GM23338 (cell line): ENCODE measurements at regions not wholly inside any gene's neighbourhood (a gene's known extent, or its start where the extent isn't known, plus 50 kb on each side); places are given as distances from the start of the nearest gene placed in this dataset.

Experiments
- EZH2 ChIP-seq: fragments of 200-600 bp; sonication (generic); IDR thresholded peaks from one replicate; pipeline ENCODE4 v1.8.0; 2017; ENCODE audit warnings: antibody characterized with exemption, mild to moderate bottlenecking, low read depth; ENCODE audit not compliant: unreplicated experiment
- POLR2AphosphoS5 ChIP-seq: IDR thresholded peaks from 2 replicates; pipeline ENCODE4 v1.6.1; 2016; ENCODE audit warnings: antibody characterized with exemption, low read depth
- ZNF114 ChIP-seq: fragments of 250-450 bp; sonication (Bioruptor Pico); IDR thresholded peaks from 2 replicates; pipeline ENCODE4 v1.5.0; 2020; ENCODE audit warnings: mild to moderate bottlenecking, moderate library complexity
- ZNF331 ChIP-seq: fragments of 250-450 bp; sonication (Bioruptor Pico); IDR thresholded peaks from 2 replicates; pipeline ENCODE4 v1.5.0; 2020; ENCODE audit warnings: low read depth, mild to moderate bottlenecking, moderate library complexity
- TF ChIP-seq, protein P1 (sequence below), 2 experiments: fragments of 200-600 bp in 1 of 2; sonication (generic) in 1 of 2; conservative IDR thresholded peaks; 2 replicates each; pipeline versions ENCODE4 v1.5.1 to v1.6.1; 2016 to 2017; ENCODE audit warnings: antibody characterized with exemption in 2 of 2, low read depth in 2 of 2, mild to moderate bottlenecking in 2 of 2, moderate library complexity in 1 of 2
- TF ChIP-seq, protein P2 (sequence below): IDR thresholded peaks from one replicate; pipeline ENCODE4 v1.6.1; 2018; ENCODE audit warnings: antibody characterized with exemption; ENCODE audit not compliant: unreplicated experiment

DNA sequence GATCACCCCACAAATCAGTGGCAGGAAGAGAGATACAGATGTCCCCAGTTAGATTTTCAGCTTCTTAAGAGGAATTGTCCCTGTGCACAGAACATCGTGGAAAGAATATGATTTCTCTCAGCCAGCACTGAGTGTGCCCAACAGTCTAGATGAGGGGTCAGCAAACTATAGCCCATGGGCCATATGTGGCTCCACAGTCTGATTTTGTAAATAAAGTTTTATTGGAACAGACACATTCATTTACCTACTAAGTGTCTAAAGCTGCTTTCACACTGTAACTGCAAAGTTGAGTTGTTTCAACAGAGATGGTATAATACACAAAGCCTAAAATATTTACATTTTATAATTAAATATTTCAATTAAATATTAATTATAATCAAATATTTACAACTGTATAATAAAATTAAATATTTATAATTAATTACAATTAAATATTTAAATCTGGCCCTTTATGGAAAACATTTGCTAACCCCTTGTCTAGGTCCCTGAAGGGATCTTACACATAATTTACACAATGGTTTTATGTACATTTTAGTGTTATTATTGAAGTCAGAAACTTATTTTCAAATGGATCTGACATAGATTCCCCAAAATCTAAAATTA is 407.6 kb downstream of the PTPRU start:
- TF ChIP-seq, protein P1, sequence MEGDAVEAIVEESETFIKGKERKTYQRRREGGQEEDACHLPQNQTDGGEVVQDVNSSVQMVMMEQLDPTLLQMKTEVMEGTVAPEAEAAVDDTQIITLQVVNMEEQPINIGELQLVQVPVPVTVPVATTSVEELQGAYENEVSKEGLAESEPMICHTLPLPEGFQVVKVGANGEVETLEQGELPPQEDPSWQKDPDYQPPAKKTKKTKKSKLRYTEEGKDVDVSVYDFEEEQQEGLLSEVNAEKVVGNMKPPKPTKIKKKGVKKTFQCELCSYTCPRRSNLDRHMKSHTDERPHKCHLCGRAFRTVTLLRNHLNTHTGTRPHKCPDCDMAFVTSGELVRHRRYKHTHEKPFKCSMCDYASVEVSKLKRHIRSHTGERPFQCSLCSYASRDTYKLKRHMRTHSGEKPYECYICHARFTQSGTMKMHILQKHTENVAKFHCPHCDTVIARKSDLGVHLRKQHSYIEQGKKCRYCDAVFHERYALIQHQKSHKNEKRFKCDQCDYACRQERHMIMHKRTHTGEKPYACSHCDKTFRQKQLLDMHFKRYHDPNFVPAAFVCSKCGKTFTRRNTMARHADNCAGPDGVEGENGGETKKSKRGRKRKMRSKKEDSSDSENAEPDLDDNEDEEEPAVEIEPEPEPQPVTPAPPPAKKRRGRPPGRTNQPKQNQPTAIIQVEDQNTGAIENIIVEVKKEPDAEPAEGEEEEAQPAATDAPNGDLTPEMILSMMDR (conservative IDR thresholded peaks at IDR 0.05; ENCODE audit: low read depth in 2 of 2), result no peak
- TF ChIP-seq EZH2, result no peak
- TF ChIP-seq, protein P2, sequence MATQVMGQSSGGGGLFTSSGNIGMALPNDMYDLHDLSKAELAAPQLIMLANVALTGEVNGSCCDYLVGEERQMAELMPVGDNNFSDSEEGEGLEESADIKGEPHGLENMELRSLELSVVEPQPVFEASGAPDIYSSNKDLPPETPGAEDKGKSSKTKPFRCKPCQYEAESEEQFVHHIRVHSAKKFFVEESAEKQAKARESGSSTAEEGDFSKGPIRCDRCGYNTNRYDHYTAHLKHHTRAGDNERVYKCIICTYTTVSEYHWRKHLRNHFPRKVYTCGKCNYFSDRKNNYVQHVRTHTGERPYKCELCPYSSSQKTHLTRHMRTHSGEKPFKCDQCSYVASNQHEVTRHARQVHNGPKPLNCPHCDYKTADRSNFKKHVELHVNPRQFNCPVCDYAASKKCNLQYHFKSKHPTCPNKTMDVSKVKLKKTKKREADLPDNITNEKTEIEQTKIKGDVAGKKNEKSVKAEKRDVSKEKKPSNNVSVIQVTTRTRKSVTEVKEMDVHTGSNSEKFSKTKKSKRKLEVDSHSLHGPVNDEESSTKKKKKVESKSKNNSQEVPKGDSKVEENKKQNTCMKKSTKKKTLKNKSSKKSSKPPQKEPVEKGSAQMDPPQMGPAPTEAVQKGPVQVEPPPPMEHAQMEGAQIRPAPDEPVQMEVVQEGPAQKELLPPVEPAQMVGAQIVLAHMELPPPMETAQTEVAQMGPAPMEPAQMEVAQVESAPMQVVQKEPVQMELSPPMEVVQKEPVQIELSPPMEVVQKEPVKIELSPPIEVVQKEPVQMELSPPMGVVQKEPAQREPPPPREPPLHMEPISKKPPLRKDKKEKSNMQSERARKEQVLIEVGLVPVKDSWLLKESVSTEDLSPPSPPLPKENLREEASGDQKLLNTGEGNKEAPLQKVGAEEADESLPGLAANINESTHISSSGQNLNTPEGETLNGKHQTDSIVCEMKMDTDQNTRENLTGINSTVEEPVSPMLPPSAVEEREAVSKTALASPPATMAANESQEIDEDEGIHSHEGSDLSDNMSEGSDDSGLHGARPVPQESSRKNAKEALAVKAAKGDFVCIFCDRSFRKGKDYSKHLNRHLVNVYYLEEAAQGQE, result no peak
- TF ChIP-seq ZNF114 (CRISPR knock-in tag), result no peak
- TF ChIP-seq ZNF331 (CRISPR knock-in tag), result no peak
- TF ChIP-seq POLR2AphosphoS5, result no peak
